ENCODE measurements at regions not wholly inside any gene's neighbourhood (a gene's known extent, or its start where the extent isn't known, plus 50 kb on each side); places are given as distances from the start of the nearest gene placed in this dataset.

- DNase-seq (ENCODE audit: low spot score) = no peak
Observed at GRCh38 chr5:152337484-152337883, 67.6 kb downstream of the NMUR2 start.

GRCh38 chr5:152335461-152335860 is 69.6 kb downstream of the NMUR2 start:
- no peak for DNase-seq (ENCODE audit: low spot score)

- no peak for DNase-seq (ENCODE audit: low spot score)
Observed at GRCh38 chr5:152332716-152333460, 72.2 kb downstream of the NMUR2 start.

GRCh38 chr5:152331718-152332117 is 73.4 kb downstream of the NMUR2 start:
- no peak for DNase-seq (ENCODE audit: low spot score)

GRCh38 chr5:152331006-152331405 is 74.1 kb downstream of the NMUR2 start:
- no peak for DNase-seq (ENCODE audit: low spot score)

- DNase-seq (ENCODE audit: low spot score) = no peak
Observed at GRCh38 chr5:152329761-152330283, 75.3 kb downstream of the NMUR2 start.

GRCh38 chr5:152329207-152329606 is 75.9 kb downstream of the NMUR2 start:
- DNase-seq (ENCODE audit: low spot score) = no peak

- DNase-seq (ENCODE audit: low spot score) = no peak
Observed at GRCh38 chr5:152315942-152316341, 89.1 kb downstream of the NMUR2 start.

GRCh38 chr5:152314196-152314829 is 90.8 kb downstream of the NMUR2 start:
- DNase-seq (ENCODE audit: low spot score) = no peak

GRCh38 chr5:152309926-152310450 is 95.1 kb downstream of the NMUR2 start:
- no peak for DNase-seq (ENCODE audit: low spot score)

- no peak for DNase-seq (ENCODE audit: low spot score)
Observed at GRCh38 chr5:152306386-152306785, 98.7 kb downstream of the NMUR2 start.

- DNase-seq (ENCODE audit: low spot score) = no peak
Observed at GRCh38 chr5:152305525-152305924, 99.6 kb downstream of the NMUR2 start.

GRCh38 chr5:152303841-152304240 is 101.2 kb downstream of the NMUR2 start:
- DNase-seq (ENCODE audit: low spot score) = no peak

- no peak for DNase-seq (ENCODE audit: low spot score)
Observed at GRCh38 chr5:152297866-152298265, 107.2 kb downstream of the NMUR2 start.

GRCh38 chr5:152293189-152293588 is 111.9 kb downstream of the NMUR2 start:
- no peak for DNase-seq (ENCODE audit: low spot score)

GRCh38 chr5:152290181-152290580 is 114.9 kb downstream of the NMUR2 start:
- no peak for DNase-seq (ENCODE audit: low spot score)

- no peak for DNase-seq (ENCODE audit: low spot score)
Observed at GRCh38 chr5:152288917-152289595, 116.0 kb downstream of the NMUR2 start.

- peak; percentile 8 for DNase-seq (ENCODE audit: low spot score)
Observed at GRCh38 chr5:152288499-152288898, 116.6 kb downstream of the NMUR2 start.

- no peak for DNase-seq (ENCODE audit: low spot score)
Observed at GRCh38 chr5:152285764-152286163, 119.3 kb downstream of the NMUR2 start.

GRCh38 chr5:152282331-152282730 is 122.7 kb downstream of the NMUR2 start:
- DNase-seq (ENCODE audit: low spot score) = no peak

- DNase-seq (ENCODE audit: low spot score) = no peak
Observed at GRCh38 chr5:152277936-152278335, 127.1 kb downstream of the NMUR2 start.

- DNase-seq (ENCODE audit: low spot score) = no peak
Observed at GRCh38 chr5:152274224-152274623, 130.9 kb downstream of the NMUR2 start.

GRCh38 chr5:152271420-152271819 is 133.7 kb downstream of the NMUR2 start:
- peak; percentile 57 for DNase-seq (ENCODE audit: low spot score)

All from Ammon's horn (tissue), 1 donor.